ENCODE measurements at regions not wholly inside any gene's neighbourhood (a gene's known extent, or its start where the extent isn't known, plus 50 kb on each side); places are given as distances from the start of the nearest gene placed in this dataset.
"Not testable (repeated sequence)": the region's sequence is repeated elsewhere in the genome, so short reads cannot be mapped to it uniquely, and the experiment has no call there.

GRCh38 chr17:27079660-27080059 lies 214.3 kb upstream of the WSB1 start:
- no peak overlapping the region for H3K27ac Mint-ChIP-seq
- no peak for ATAC-seq
- H3K36me3 Mint-ChIP-seq: no peaks in the 10 kb centered on the region
- H3K27me3 Mint-ChIP-seq: peaks cover 9 to 21% of the 10 kb centered on the region in 2 donors
- no peaks in the 10 kb centered on the region for H3K4me1 Mint-ChIP-seq (ENCODE audit: low read depth in 2 of 2)
- DNase-seq (ENCODE audit: low spot score): no peak
- peaks cover 7% of the 10 kb centered on the region for H3K9me3 Mint-ChIP-seq
- H3K4me3 Mint-ChIP-seq: no peak overlapping the region

GRCh38 chr17:27081002-27081638 lies 212.8 kb upstream of the WSB1 start:
- H3K36me3 Mint-ChIP-seq: no peaks in the 10 kb centered on the region
- no peak overlapping the region for H3K27ac Mint-ChIP-seq
- ATAC-seq: no peak
- no peaks in the 10 kb centered on the region for H3K4me1 Mint-ChIP-seq (ENCODE audit: low read depth in 2 of 2)
- peaks cover 5 to 21% of the 10 kb centered on the region in 2 donors for H3K27me3 Mint-ChIP-seq
- no peak for DNase-seq (ENCODE audit: low spot score)
- no peaks in the 10 kb centered on the region for H3K9me3 Mint-ChIP-seq
- H3K4me3 Mint-ChIP-seq: no peak overlapping the region

- DNase-seq (ENCODE audit: low spot score) (no peak), ATAC-seq (peak in 1 of 2 donors; percentile 24)
- H3K36me3 Mint-ChIP-seq: no peaks in the 10 kb centered on the region
- no peak overlapping the region for H3K4me3 Mint-ChIP-seq
- H3K27me3 Mint-ChIP-seq: peaks cover 3 to 19% of the 10 kb centered on the region in 2 donors
- H3K4me1 Mint-ChIP-seq (ENCODE audit: low read depth in 2 of 2): no peaks in the 10 kb centered on the region
- no peaks in the 10 kb centered on the region for H3K9me3 Mint-ChIP-seq
- H3K27ac Mint-ChIP-seq: no peak overlapping the region
These were observed 211.7 kb upstream of the WSB1 start for GRCh38 chr17:27082023-27082774.

GRCh38 chr17:27082775-27083154 lies 211.1 kb upstream of the WSB1 start:
- no peaks in the 10 kb centered on the region for H3K9me3 Mint-ChIP-seq
- DNase-seq (ENCODE audit: low spot score): no peak
- H3K27ac Mint-ChIP-seq: no peak overlapping the region
- no peaks in the 10 kb centered on the region for H3K4me1 Mint-ChIP-seq (ENCODE audit: low read depth in 2 of 2)
- no peaks in the 10 kb centered on the region for H3K36me3 Mint-ChIP-seq
- no peak overlapping the region for H3K4me3 Mint-ChIP-seq
- ATAC-seq: no peak
- H3K27me3 Mint-ChIP-seq: peaks cover 3 to 19% of the 10 kb centered on the region in 2 donors

- no peaks in the 10 kb centered on the region for H3K36me3 Mint-ChIP-seq
- DNase-seq (ENCODE audit: low spot score): no peak
- no peak overlapping the region for H3K4me3 Mint-ChIP-seq
- peaks cover 10 to 21% of the 10 kb centered on the region in 2 donors for H3K27me3 Mint-ChIP-seq
- no peaks in the 10 kb centered on the region for H3K9me3 Mint-ChIP-seq
- H3K4me1 Mint-ChIP-seq (ENCODE audit: low read depth in 2 of 2): no peaks in the 10 kb centered on the region
- peak in 1 of 2 donors; percentile 20 for ATAC-seq
- no peak overlapping the region for H3K27ac Mint-ChIP-seq
These were observed 210.3 kb upstream of the WSB1 start for GRCh38 chr17:27083408-27084185.

GRCh38 chr17:27085517-27085916 lies 208.4 kb upstream of the WSB1 start:
- no peaks in the 10 kb centered on the region for H3K9me3 Mint-ChIP-seq
- no peak for ATAC-seq
- H3K36me3 Mint-ChIP-seq: no peaks in the 10 kb centered on the region
- no peak for DNase-seq (ENCODE audit: low spot score)
- no peak overlapping the region for H3K4me3 Mint-ChIP-seq
- no peaks in the 10 kb centered on the region for H3K4me1 Mint-ChIP-seq (ENCODE audit: low read depth in 2 of 2)
- H3K27me3 Mint-ChIP-seq: peaks cover 14 to 20% of the 10 kb centered on the region in 2 donors
- H3K27ac Mint-ChIP-seq: no peak overlapping the region

- ATAC-seq: no peak
- H3K9me3 Mint-ChIP-seq: no peaks in the 10 kb centered on the region
- no peak for DNase-seq (ENCODE audit: low spot score)
- H3K27me3 Mint-ChIP-seq: peaks cover 16 to 20% of the 10 kb centered on the region in 2 donors
- no peaks in the 10 kb centered on the region for H3K4me1 Mint-ChIP-seq (ENCODE audit: low read depth in 2 of 2)
- H3K36me3 Mint-ChIP-seq: no peaks in the 10 kb centered on the region
- no peak overlapping the region for H3K4me3 Mint-ChIP-seq
- no peak overlapping the region for H3K27ac Mint-ChIP-seq
These were observed 207.4 kb upstream of the WSB1 start for GRCh38 chr17:27086526-27086925.

- Mint-ChIP-seq H3K27ac (no peak overlapping the region), H3K9me3 (no peaks in the 10 kb centered on the region), H3K4me1 (ENCODE audit: low read depth in 2 of 2) (no peaks in the 10 kb centered on the region), H3K4me3 (no peak overlapping the region), H3K36me3 (no peaks in the 10 kb centered on the region), H3K27me3 (peaks cover 16 to 21% of the 10 kb centered on the region in 2 donors)
- no peak for ATAC-seq
- DNase-seq (ENCODE audit: low spot score): no peak
These were observed 205.8 kb upstream of the WSB1 start for GRCh38 chr17:27087935-27088766.

GRCh38 chr17:27088767-27089078 lies 205.2 kb upstream of the WSB1 start:
- Mint-ChIP-seq H3K4me1 (ENCODE audit: low read depth in 2 of 2) (no peaks in the 10 kb centered on the region), H3K9me3 (no peaks in the 10 kb centered on the region), H3K36me3 (no peaks in the 10 kb centered on the region), H3K4me3 (no peak overlapping the region), H3K27me3 (peaks cover 19 to 27% of the 10 kb centered on the region in 2 donors), H3K27ac (no peak overlapping the region)
- DNase-seq (ENCODE audit: low spot score): no peak
- no peak for ATAC-seq

GRCh38 chr17:27089079-27089928 lies 204.6 kb upstream of the WSB1 start:
- not testable (repeated sequence) for H3K27ac Mint-ChIP-seq; H3K4me1 Mint-ChIP-seq (ENCODE audit: low read depth in 2 of 2); H3K4me3 Mint-ChIP-seq; ATAC-seq; H3K9me3 Mint-ChIP-seq; H3K36me3 Mint-ChIP-seq; DNase-seq (ENCODE audit: low spot score)
- H3K27me3 Mint-ChIP-seq: peaks cover 19 to 27% of the 10 kb centered on the region in 2 donors

- no peak for DNase-seq (ENCODE audit: low spot score)
- no peaks in the 10 kb centered on the region for H3K4me1 Mint-ChIP-seq (ENCODE audit: low read depth in 2 of 2)
- no peak for ATAC-seq
- H3K4me3 Mint-ChIP-seq: no peak overlapping the region
- H3K27me3 Mint-ChIP-seq: peaks cover 19 to 23% of the 10 kb centered on the region in 2 donors
- no peaks in the 10 kb centered on the region for H3K36me3 Mint-ChIP-seq
- H3K9me3 Mint-ChIP-seq: no peaks in the 10 kb centered on the region
- no peak overlapping the region for H3K27ac Mint-ChIP-seq
These were observed 204.0 kb upstream of the WSB1 start for GRCh38 chr17:27089929-27090247.

- not testable (repeated sequence) for ATAC-seq; H3K36me3 Mint-ChIP-seq; H3K9me3 Mint-ChIP-seq; H3K4me1 Mint-ChIP-seq (ENCODE audit: low read depth in 2 of 2); H3K27ac Mint-ChIP-seq; DNase-seq (ENCODE audit: low spot score); H3K4me3 Mint-ChIP-seq
- H3K27me3 Mint-ChIP-seq: peaks cover 20 to 22% of the 10 kb centered on the region in 2 donors
These were observed 203.4 kb upstream of the WSB1 start for GRCh38 chr17:27090450-27091042.

Measured in natural killer cell treated with Interleukin-12 subunit alpha and Interleukin-12 subunit beta and Interleukin-15 and Interleukin-18, amount 100 ng/mL, for 72 hours (primary cell).